ENCODE measurements at regions not wholly inside any gene's neighbourhood (a gene's known extent, or its start where the extent isn't known, plus 50 kb on each side); places are given as distances from the start of the nearest gene placed in this dataset.

DNA sequence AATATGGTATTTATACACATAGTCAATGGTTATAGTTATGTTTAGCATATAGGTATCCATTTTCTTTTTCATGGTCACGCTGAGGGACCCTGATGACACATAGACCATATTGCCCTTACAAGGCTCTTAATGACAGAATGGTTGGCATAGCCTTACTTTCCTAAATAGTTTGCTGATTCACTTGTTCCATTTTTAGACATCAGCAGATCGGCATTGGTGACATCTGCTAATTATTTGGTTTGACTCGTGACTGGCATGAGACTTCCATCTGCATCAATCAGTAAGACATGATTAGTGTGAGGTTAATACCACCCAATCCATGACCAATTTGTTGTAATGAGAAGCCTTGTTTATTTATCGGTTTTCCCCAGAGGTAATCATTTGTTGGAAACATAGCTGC, 309.7 kb downstream of the ALDH8A1 start:
- Histone ChIP-seq H3K36me3 (ENCODE audit: low read depth) (no peaks in the 10 kb centered on the region), H3K4me3 (no peak overlapping the region), H3K9me3 (no peaks in the 10 kb centered on the region), H3K4me1 (ENCODE audit: low read depth) (peaks cover 18% of the 10 kb centered on the region)
- DNase-seq (no peak), ATAC-seq (no peak)
- TF ChIP-seq, protein P1, sequence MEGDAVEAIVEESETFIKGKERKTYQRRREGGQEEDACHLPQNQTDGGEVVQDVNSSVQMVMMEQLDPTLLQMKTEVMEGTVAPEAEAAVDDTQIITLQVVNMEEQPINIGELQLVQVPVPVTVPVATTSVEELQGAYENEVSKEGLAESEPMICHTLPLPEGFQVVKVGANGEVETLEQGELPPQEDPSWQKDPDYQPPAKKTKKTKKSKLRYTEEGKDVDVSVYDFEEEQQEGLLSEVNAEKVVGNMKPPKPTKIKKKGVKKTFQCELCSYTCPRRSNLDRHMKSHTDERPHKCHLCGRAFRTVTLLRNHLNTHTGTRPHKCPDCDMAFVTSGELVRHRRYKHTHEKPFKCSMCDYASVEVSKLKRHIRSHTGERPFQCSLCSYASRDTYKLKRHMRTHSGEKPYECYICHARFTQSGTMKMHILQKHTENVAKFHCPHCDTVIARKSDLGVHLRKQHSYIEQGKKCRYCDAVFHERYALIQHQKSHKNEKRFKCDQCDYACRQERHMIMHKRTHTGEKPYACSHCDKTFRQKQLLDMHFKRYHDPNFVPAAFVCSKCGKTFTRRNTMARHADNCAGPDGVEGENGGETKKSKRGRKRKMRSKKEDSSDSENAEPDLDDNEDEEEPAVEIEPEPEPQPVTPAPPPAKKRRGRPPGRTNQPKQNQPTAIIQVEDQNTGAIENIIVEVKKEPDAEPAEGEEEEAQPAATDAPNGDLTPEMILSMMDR (IDR thresholded peaks at IDR 0.05) = no peak
- intact Hi-C loops (cut with DNase I, micrococcal nuclease) = loop anchor here (5.0 to 10.0 kb wide), 2 partner anchors 463 to 465 kb away; no protein-coding TSS in a partner anchor

DNA sequence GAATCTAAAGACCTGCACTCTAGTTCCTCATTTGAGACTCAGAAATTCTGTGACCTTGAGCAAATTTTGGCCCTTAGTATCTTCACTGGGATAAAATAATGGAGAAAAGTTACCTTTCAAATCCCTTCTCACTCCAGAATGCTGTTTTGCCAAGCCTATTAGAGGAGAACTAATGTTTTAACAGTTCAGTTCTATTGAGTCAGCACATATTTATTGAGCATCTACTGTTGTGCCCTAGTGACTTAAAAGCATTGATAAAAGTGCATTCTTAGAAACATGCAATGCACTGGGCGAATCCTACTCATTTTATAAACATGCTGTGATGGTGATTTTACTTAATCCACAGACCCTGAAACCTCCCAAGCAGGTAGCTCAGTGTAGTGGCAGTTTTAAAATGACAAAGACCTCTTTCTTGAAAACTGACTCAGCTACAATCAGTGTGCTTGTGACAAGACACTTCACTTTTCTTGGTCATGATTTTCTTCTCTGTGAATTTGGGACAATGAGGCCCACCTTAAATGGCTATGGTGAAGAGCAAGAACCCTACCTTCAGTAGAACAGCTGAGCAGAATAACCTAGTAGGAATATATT, 312.0 kb downstream of the ALDH8A1 start:
- Histone ChIP-seq H3K4me3 (no peak overlapping the region), H3K36me3 (ENCODE audit: low read depth) (no peaks in the 10 kb centered on the region), H3K9me3 (no peaks in the 10 kb centered on the region), H3K4me1 (ENCODE audit: low read depth) (peaks cover 7% of the 10 kb centered on the region)
- TF ChIP-seq, protein P1 (IDR thresholded peaks at IDR 0.05) = no peak
- DNase-seq (no peak), ATAC-seq (no peak)
- intact Hi-C loops (cut with DNase I, micrococcal nuclease) = no loop called here

DNA sequence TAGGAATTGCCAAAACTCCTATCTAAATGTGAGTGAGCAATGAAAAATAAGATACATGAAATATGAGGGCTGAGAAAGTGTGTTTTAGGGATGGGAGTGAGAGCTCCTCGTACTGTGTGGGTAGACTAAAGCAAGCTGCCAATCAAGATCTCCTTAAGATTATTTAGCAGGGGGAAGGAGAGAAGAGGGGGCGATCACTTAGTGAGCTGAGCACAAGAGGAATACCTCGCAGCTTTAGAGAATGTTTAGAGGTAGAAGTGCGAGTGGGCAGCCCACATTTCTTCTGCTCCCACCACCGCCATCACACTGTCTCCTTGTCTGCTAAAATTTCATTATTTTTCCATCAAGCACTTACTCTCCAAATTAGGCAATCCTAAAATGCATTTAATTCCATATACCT, 312.6 kb downstream of the ALDH8A1 start:
- TF ChIP-seq, protein P1 (IDR thresholded peaks at IDR 0.05) = no peak
- intact Hi-C loops (cut with DNase I, micrococcal nuclease) = no loop called here

DNA sequence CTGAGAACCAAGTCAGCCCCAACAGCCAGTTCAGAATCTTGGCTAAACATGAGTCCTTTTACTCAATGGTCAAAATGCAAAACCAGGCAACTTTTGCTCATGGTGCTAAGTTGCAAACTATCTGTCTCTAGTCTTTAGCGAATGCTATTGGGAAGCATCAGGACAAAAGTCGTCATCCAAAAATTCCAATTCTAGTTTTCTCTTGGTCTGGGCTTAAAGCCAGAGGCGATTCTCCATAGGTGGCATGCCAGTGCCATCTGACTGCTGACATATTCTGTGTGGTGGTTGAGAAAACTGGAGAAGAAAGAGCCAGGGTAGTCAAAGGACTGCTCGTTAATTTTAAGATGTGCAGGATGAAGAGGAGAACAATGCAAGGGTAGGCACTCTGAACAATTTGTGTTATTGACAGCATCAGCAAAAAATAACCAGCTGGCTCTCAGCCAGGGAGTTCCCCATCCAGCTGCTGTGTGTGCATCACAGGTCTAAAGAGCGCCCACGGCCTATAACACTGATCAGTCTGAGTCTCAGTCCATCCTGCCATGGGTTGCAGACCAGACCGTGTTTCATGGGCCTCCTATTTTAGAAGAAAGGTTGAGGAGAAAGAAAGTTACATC, 313.6 kb downstream of the ALDH8A1 start:
- ATAC-seq (no peak), DNase-seq (peak in 1 of 3 donors; percentile 33)
- Histone ChIP-seq H3K36me3 (ENCODE audit: low read depth) (no peaks in the 10 kb centered on the region), H3K4me1 (ENCODE audit: low read depth) (peaks cover 13% of the 10 kb centered on the region), H3K9me3 (no peaks in the 10 kb centered on the region), H3K4me3 (no peak overlapping the region)
- TF ChIP-seq, protein P1 (IDR thresholded peaks at IDR 0.05) = no peak
- intact Hi-C loops (cut with DNase I, micrococcal nuclease) = no loop called here

More for the DNA sequence above, 312.6 kb downstream of the ALDH8A1 start:
- Histone ChIP-seq H3K4me3 (no peak overlapping the region), H3K4me1 (ENCODE audit: low read depth) (peaks cover 4% of the 10 kb centered on the region), H3K9me3 (no peaks in the 10 kb centered on the region), H3K36me3 (ENCODE audit: low read depth) (no peaks in the 10 kb centered on the region)
- ATAC-seq = no peak
- no peak for DNase-seq

DNA sequence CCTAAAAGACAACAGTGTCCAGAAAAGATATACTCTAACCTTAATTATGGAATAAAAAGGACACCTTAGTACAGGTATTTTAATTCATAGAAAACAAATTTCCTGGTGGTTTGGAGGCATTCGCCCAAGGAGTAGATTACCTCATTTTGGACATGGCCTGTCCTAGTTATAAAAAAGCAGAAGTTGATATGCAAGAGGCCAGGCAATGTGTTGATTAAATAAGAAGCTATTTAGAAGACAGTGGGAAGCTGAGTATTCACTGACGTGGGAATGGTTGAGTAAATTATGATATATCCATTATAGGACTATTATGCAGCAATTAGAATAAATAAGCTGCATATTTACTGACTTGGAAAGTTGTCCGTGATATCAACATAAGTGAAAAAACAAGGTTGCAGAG, 314.9 kb downstream of the ALDH8A1 start:
- no peak for DNase-seq
- intact Hi-C loops (cut with DNase I, micrococcal nuclease) = no loop called here

More for the DNA sequence above, 314.9 kb downstream of the ALDH8A1 start:
- no peak for ATAC-seq
- Histone ChIP-seq H3K4me1 (ENCODE audit: low read depth) (peaks cover 15% of the 10 kb centered on the region), H3K4me3 (no peak overlapping the region), H3K36me3 (ENCODE audit: low read depth) (no peaks in the 10 kb centered on the region), H3K9me3 (no peaks in the 10 kb centered on the region)
- TF ChIP-seq, protein P1 (IDR thresholded peaks at IDR 0.05) = no peak

All from mucosa of descending colon (tissue), 3 donors.